ENCODE measurements at regions not wholly inside any gene's neighbourhood (a gene's known extent, or its start where the extent isn't known, plus 50 kb on each side); places are given as distances from the start of the nearest gene placed in this dataset.
"Not testable (repeated sequence)": the region's sequence is repeated elsewhere in the genome, so short reads cannot be mapped to it uniquely, and the experiment has no call there.

DNA sequence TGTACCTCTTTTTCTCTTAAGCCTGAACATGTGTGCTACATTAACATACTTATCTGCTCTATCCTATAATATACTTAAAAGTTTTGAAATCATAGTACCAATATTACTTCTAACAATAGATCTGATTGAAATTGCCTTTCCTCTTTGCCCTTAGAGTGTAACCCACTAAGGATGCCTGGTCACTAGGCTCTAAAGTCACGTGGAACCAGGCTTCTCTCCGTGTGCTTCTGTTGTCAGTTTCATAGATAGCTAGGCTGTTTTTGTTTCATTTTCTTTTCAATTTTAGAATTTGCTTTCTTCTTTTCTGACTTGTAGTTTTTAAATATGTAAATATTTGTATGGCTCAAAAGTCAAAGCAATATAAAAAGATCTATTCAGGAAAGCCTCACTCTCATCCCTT, 100.5 kb upstream of the PZP start:
- H4K20me1 ChIP-seq (ENCODE audit: control insufficient read depth, insufficient read depth, insufficient read length); H3K18ac ChIP-seq (ENCODE audit: insufficient read length, low read depth, low read length); H4K5ac ChIP-seq (ENCODE audit: insufficient read length, low read depth, low read length); H3K14ac ChIP-seq (ENCODE audit: insufficient read depth, low read length); H4K8ac ChIP-seq (replicated peaks; ENCODE audit: insufficient read length, low read depth, low read length); H2AK5ac ChIP-seq (ENCODE audit: insufficient read length, low read length); H3K9me3 ChIP-seq (ENCODE audit: control insufficient read depth, low read depth, low read length); H2BK120ac ChIP-seq (ENCODE audit: low read depth, low read length, poor library complexity, severe bottlenecking); DNase-seq; H3K27ac ChIP-seq (ENCODE audit: insufficient read length, low read depth, low read length); H3K27me3 Mint-ChIP-seq (ENCODE audit: low read depth); H3K4me1 ChIP-seq (ENCODE audit: insufficient read depth, low read length); H3K27me3 ChIP-seq (ENCODE audit: insufficient read depth, low read length); H2BK20ac ChIP-seq (ENCODE audit: low read depth, low read length, poor library complexity, severe bottlenecking); H3K4me2 ChIP-seq (ENCODE audit: insufficient read depth, insufficient read length, low read length); H3K23ac ChIP-seq (ENCODE audit: insufficient read length, low read depth, low read length); H3K56ac ChIP-seq (ENCODE audit: insufficient read length, low read depth, low read length); H3K4me3 Mint-ChIP-seq; H3K27ac Mint-ChIP-seq; H3K4me1 Mint-ChIP-seq; H4K91ac ChIP-seq (ENCODE audit: insufficient read length, low read depth, low read length); H2AFZ ChIP-seq (ENCODE audit: low read length); H2BK5ac ChIP-seq (ENCODE audit: insufficient read length, low read length); H3T11ph ChIP-seq (ENCODE audit: low read length); H3K79me2 ChIP-seq (ENCODE audit: insufficient read depth, low read length); H3K4ac ChIP-seq (ENCODE audit: low read depth, low read length); H2BK15ac ChIP-seq (ENCODE audit: low read depth, low read length); H3K23me2 ChIP-seq (ENCODE audit: insufficient read length, low read depth, low read length, poor library complexity, severe bottlenecking); H3K79me1 ChIP-seq (ENCODE audit: insufficient read depth, low read depth, low read length, poor library complexity, severe bottlenecking); H2BK12ac ChIP-seq (ENCODE audit: insufficient read length, low read depth, low read length); H3K9me3 Mint-ChIP-seq; H3K9ac ChIP-seq (ENCODE audit: extremely low read depth, insufficient read length, low read length): not testable (repeated sequence)
- peaks cover 9 to 48% (median 32%) of the 10 kb centered on the region in 3 experiments; a peak in 6 of 7 replicates for H3K36me3 Mint-ChIP-seq (ENCODE audit: insufficient read depth in 1 of 3, low read depth in 3 of 3)
- WGBS (ENCODE audit: extremely low coverage, insufficient read length, low lambda C conversion rate): no CpG with 5 or more reads among the region's 2 CpGs

DNA sequence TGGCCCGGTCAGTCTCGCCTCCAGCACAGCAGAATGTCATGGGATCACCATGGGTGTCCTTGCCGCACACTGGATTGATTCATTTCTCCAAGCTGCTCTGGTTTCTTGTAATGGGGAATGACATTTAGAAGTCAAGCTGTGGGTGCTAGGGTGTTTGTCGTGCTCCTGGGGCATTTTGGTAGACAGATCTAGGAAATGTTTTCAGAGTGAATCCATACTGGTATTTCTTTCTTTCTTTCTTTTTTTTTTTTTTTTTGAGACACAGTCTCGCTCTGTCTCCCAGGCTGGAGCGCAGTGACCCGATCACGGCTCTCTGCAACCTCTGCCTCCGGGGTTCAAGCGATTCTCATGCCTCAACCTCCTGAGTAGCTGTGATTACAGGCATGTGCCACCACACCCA, 100.0 kb upstream of the PZP start:
- H3K27me3 ChIP-seq (ENCODE audit: insufficient read depth, low read length); H2BK20ac ChIP-seq (ENCODE audit: low read depth, low read length, poor library complexity, severe bottlenecking); H3K9ac ChIP-seq (ENCODE audit: extremely low read depth, insufficient read length, low read length); H3T11ph ChIP-seq (ENCODE audit: low read length); H2AK5ac ChIP-seq (ENCODE audit: insufficient read length, low read length); H2BK120ac ChIP-seq (ENCODE audit: low read depth, low read length, poor library complexity, severe bottlenecking); H2AFZ ChIP-seq (ENCODE audit: low read length); H3K4me2 ChIP-seq (ENCODE audit: insufficient read depth, insufficient read length, low read length); H4K20me1 ChIP-seq (ENCODE audit: control insufficient read depth, insufficient read depth, insufficient read length); H4K8ac ChIP-seq (replicated peaks; ENCODE audit: insufficient read length, low read depth, low read length); H4K91ac ChIP-seq (ENCODE audit: insufficient read length, low read depth, low read length); H3K23ac ChIP-seq (ENCODE audit: insufficient read length, low read depth, low read length); H3K4ac ChIP-seq (ENCODE audit: low read depth, low read length); DNase-seq; H3K18ac ChIP-seq (ENCODE audit: insufficient read length, low read depth, low read length); H3K9me3 Mint-ChIP-seq; H3K27me3 Mint-ChIP-seq (ENCODE audit: low read depth); H3K9me3 ChIP-seq (ENCODE audit: control insufficient read depth, low read depth, low read length); H3K4me1 Mint-ChIP-seq; H3K14ac ChIP-seq (ENCODE audit: insufficient read depth, low read length); H2BK12ac ChIP-seq (ENCODE audit: insufficient read length, low read depth, low read length); H2BK5ac ChIP-seq (ENCODE audit: insufficient read length, low read length); H3K27ac ChIP-seq (ENCODE audit: insufficient read length, low read depth, low read length); H3K4me1 ChIP-seq (ENCODE audit: insufficient read depth, low read length); H4K5ac ChIP-seq (ENCODE audit: insufficient read length, low read depth, low read length); H3K56ac ChIP-seq (ENCODE audit: insufficient read length, low read depth, low read length); H3K79me2 ChIP-seq (ENCODE audit: insufficient read depth, low read length); H3K23me2 ChIP-seq (ENCODE audit: insufficient read length, low read depth, low read length, poor library complexity, severe bottlenecking); H3K27ac Mint-ChIP-seq; H3K4me3 Mint-ChIP-seq; H3K79me1 ChIP-seq (ENCODE audit: insufficient read depth, low read depth, low read length, poor library complexity, severe bottlenecking); H2BK15ac ChIP-seq (ENCODE audit: low read depth, low read length): not testable (repeated sequence)
- peaks cover 8 to 44% (median 32%) of the 10 kb centered on the region in 3 experiments; a peak in 6 of 7 replicates for H3K36me3 Mint-ChIP-seq (ENCODE audit: insufficient read depth in 1 of 3, low read depth in 3 of 3)
- no CpG with 5 or more reads among the region's 10 CpGs for WGBS (ENCODE audit: extremely low coverage, insufficient read length, low lambda C conversion rate)

Data from H9 (cell line).